BLaER1 (cell line): ENCODE measurements at regions not wholly inside any gene's neighbourhood (a gene's known extent, or its start where the extent isn't known, plus 50 kb on each side); places are given as distances from the start of the nearest gene placed in this dataset.

Experiments
- H3K27ac ChIP-seq: shearing (Covaris generic); formaldehyde crosslinking; 2 replicates; pipeline ENCODE4 v1.8.1; 2022
- H3K27me3 ChIP-seq: shearing (Covaris generic); formaldehyde crosslinking; 2 replicates; pipeline ENCODE4 v1.8.1; 2022
- H3K36me3 ChIP-seq: shearing (Covaris generic); formaldehyde crosslinking; 2 replicates; pipeline ENCODE4 v1.8.1; 2022
- H3K4me1 ChIP-seq: shearing (Covaris generic); formaldehyde crosslinking; 2 replicates; pipeline ENCODE4 v1.8.1; 2022
- H3K4me2 ChIP-seq: shearing (Covaris generic); formaldehyde crosslinking; 2 replicates; pipeline ENCODE4 v1.8.1; 2022
- H3K4me3 ChIP-seq: shearing (Covaris generic); formaldehyde crosslinking; 2 replicates; pipeline ENCODE4 v1.8.1; 2022
- H3K9ac ChIP-seq: shearing (Covaris generic); formaldehyde crosslinking; 2 replicates; pipeline ENCODE4 v1.8.1; 2022
- H3K9me3 ChIP-seq: shearing (Covaris generic); formaldehyde crosslinking; 2 replicates; pipeline ENCODE4 v1.8.1; 2022
- H4K20me1 ChIP-seq: shearing (Covaris generic); formaldehyde crosslinking; 2 replicates; pipeline ENCODE4 v1.8.1; 2022
- Cebpa-rat ChIP-seq: shearing (Covaris generic); IDR thresholded peaks from 2 replicates; pipeline ENCODE4 v1.8.1; 2022

- Histone ChIP-seq H3K4me1 (no peaks in the 10 kb centered on the region), H3K4me3 (no peak overlapping the region), H4K20me1 (no peaks in the 10 kb centered on the region), H3K36me3 (no peaks in the 10 kb centered on the region), H3K9ac (no peak overlapping the region), H3K27ac (no peak overlapping the region), H3K4me2 (no peak overlapping the region), H3K9me3 (peaks cover 5% of the 10 kb centered on the region; the same call in 1 of the 2 replicates), H3K27me3 (no peaks in the 10 kb centered on the region)
- TF ChIP-seq Cebpa-rat, result no peak
Measured at GRCh38 chr9:97747201-97747965, 50.2 kb upstream of the XPA start.

GRCh38 chr9:97748525-97748924 lies 51.4 kb upstream of the XPA start:
- no peaks in the 10 kb centered on the region for H3K36me3 ChIP-seq
- no peaks in the 10 kb centered on the region for H3K27me3 ChIP-seq
- H4K20me1 ChIP-seq, result no peaks in the 10 kb centered on the region
- H3K9me3 ChIP-seq, result no peaks in the 10 kb centered on the region
- H3K4me1 ChIP-seq, result no peaks in the 10 kb centered on the region
- TF ChIP-seq Cebpa-rat, result no peak
- no peak overlapping the region for H3K4me2 ChIP-seq
- no peak overlapping the region for H3K27ac ChIP-seq
- H3K4me3 ChIP-seq, result no peak overlapping the region
- H3K9ac ChIP-seq, result no peak overlapping the region

- Histone ChIP-seq H3K9ac (no peak overlapping the region), H3K4me3 (no peak overlapping the region), H3K36me3 (no peaks in the 10 kb centered on the region), H3K9me3 (no peaks in the 10 kb centered on the region), H4K20me1 (no peaks in the 10 kb centered on the region), H3K4me1 (no peaks in the 10 kb centered on the region), H3K27me3 (no peaks in the 10 kb centered on the region), H3K4me2 (no peak overlapping the region), H3K27ac (no peak overlapping the region)
- TF ChIP-seq Cebpa-rat, result no peak
Measured at GRCh38 chr9:97749928-97750327, 52.8 kb upstream of the XPA start.

DNA sequence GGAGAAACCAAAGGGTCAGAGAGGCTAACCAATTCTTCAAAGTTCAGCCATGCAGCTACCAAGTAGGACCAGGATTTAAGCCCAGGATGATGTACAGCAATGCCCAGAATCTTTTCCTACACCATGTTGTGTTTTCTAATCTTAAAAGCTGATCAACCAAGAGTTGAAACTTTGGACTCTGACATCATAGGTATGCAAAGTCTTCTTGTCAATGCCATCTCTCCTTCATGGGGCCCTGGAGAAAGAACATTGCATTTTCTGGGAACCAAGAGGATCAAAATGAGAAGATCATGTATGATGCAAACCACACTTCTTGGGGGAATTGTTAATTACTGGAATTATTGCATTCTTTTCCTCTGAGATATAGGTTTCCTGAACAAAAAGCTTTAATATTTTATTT lies 54.4 kb upstream of the XPA start:
- Histone ChIP-seq H3K27me3 (no peaks in the 10 kb centered on the region), H4K20me1 (no peaks in the 10 kb centered on the region), H3K9me3 (no peaks in the 10 kb centered on the region), H3K4me3 (no peak overlapping the region), H3K9ac (no peak overlapping the region), H3K4me1 (no peaks in the 10 kb centered on the region), H3K4me2 (no peak overlapping the region), H3K27ac (no peak overlapping the region), H3K36me3 (no peaks in the 10 kb centered on the region)
- no peak for TF ChIP-seq Cebpa-rat

DNA sequence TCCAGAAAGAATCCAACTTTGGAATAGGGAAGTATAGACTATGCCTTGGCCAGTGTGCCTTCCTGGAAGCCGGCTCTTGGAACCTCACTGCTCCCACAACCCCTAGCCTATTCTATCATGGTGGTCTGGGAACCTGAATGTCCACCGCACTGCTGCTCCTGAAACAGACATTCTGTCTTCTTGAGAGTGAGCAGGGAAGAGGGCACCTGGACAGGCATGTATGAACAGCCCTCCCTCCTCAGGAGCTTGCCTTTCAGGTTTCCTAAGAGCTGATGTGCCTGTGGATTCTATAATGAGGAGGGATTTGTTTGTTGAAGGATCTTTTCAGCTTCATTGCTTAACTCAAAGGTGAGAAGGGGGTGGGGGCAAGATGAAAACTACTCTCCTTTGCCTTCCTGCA lies 55.1 kb upstream of the XPA start:
- H3K27me3 ChIP-seq, result no peaks in the 10 kb centered on the region
- no peak overlapping the region for H3K27ac ChIP-seq
- no peak for TF ChIP-seq Cebpa-rat
- H3K4me1 ChIP-seq, result no peaks in the 10 kb centered on the region
- H4K20me1 ChIP-seq, result no peaks in the 10 kb centered on the region
- H3K4me2 ChIP-seq, result no peak overlapping the region
- H3K9ac ChIP-seq, result no peak overlapping the region
- H3K36me3 ChIP-seq, result no peaks in the 10 kb centered on the region
- no peak overlapping the region for H3K4me3 ChIP-seq
- H3K9me3 ChIP-seq, result no peaks in the 10 kb centered on the region

DNA sequence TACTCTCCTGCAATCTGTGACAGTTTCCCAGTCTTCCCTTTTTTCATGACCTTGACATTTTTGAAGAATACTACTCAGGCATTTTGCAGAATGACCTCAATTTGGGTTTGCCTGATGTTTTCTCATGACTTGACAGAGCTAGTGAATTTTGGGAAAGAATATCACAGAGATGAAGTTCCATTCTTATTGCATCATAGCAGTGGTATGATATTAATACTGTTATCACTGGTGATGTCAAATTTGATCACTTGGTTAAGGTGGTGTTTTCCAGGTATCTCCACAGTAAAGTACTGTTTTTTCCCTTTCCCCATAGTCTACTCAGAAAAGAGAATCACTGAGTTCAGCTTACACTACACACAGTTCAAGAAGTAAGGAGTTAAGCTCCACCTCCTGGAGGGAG lies 56.2 kb upstream of the XPA start:
- no peaks in the 10 kb centered on the region for H4K20me1 ChIP-seq
- H3K9ac ChIP-seq, result no peak overlapping the region
- no peaks in the 10 kb centered on the region for H3K27me3 ChIP-seq
- no peak overlapping the region for H3K4me2 ChIP-seq
- H3K9me3 ChIP-seq, result no peaks in the 10 kb centered on the region
- no peak overlapping the region for H3K4me3 ChIP-seq
- H3K27ac ChIP-seq, result no peak overlapping the region
- H3K4me1 ChIP-seq, result 0 out of 2 replicates have a peak, but pooled peaks cover 2% of the 10 kb centered on the region
- H3K36me3 ChIP-seq, result no peaks in the 10 kb centered on the region
- TF ChIP-seq Cebpa-rat, result no peak

GRCh38 chr9:97753975-97754374 lies 56.8 kb upstream of the XPA start:
- no peaks in the 10 kb centered on the region for H3K9me3 ChIP-seq
- H3K27me3 ChIP-seq, result no peaks in the 10 kb centered on the region
- no peak overlapping the region for H3K9ac ChIP-seq
- H3K36me3 ChIP-seq, result no peaks in the 10 kb centered on the region
- H4K20me1 ChIP-seq, result no peaks in the 10 kb centered on the region
- H3K4me1 ChIP-seq, result 0 out of 2 replicates have a peak, but pooled peaks cover 5% of the 10 kb centered on the region
- no peak overlapping the region for H3K4me2 ChIP-seq
- no peak overlapping the region for H3K4me3 ChIP-seq
- no peak for TF ChIP-seq Cebpa-rat
- no peak overlapping the region for H3K27ac ChIP-seq

DNA sequence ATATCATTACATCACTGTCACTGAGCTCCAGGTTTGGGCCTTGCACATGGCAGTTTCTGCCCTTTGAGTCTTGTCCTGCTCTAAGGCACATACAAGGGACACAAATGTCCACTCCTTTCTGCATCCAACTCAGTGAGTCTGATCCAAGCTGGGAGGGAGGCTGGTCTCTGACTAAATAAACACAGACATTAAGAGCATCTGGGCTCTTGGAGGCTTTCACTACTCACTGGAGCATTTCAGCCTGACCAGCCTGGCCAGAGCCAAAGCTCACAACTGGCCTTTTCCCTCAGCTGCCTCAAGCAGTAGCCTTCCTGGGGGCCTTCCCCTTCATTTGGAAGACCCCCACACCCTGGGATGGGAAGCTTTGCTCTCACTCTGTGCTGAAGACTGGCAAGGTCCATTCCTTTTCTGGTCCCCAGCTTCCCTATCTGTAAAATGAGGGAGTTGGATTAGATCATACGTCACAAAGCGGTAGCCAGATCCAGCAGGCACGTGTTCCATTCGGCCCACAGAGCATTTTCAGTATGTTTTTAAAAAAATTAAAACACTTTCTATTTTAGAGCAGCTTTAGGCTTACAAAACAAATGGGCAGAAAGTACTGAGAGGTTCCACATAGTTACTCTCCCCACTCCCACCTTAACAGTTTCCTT lies 58.6 kb upstream of the XPA start:
- Histone ChIP-seq H3K9me3 (no peaks in the 10 kb centered on the region), H3K27me3 (no peaks in the 10 kb centered on the region), H3K4me3 (no peak overlapping the region), H4K20me1 (no peaks in the 10 kb centered on the region), H3K4me1 (0 out of 2 replicates have a peak, but pooled peaks cover 5% of the 10 kb centered on the region), H3K36me3 (no peaks in the 10 kb centered on the region), H3K4me2 (no peak overlapping the region), H3K9ac (no peak overlapping the region), H3K27ac (no peak overlapping the region)
- no peak for TF ChIP-seq Cebpa-rat

DNA sequence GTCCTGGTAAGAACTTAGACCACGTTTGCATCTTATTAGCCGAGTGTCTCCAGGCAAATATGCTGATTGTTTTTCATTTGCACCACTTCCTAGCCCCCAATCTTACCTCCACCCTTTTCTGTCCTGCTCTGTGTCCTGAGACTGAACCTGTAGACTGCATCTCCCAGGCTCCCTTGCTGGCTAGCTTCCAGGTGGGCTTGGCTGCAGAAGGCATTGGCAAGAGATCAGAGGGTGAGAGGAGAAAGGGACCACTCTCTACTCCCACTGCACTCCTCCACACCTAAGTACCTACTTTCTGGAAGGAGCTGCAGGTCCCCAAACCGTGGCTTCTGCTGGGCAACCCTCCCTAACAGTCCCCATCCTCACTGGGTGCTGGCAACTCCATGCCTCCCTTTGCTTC lies 59.9 kb upstream of the XPA start:
- H3K36me3 ChIP-seq, result no peaks in the 10 kb centered on the region
- H3K4me1 ChIP-seq, result 0 out of 2 replicates have a peak, but pooled peaks cover 5% of the 10 kb centered on the region
- TF ChIP-seq Cebpa-rat, result no peak
- no peak overlapping the region for H3K9ac ChIP-seq
- H3K4me2 ChIP-seq, result no peak overlapping the region
- H3K27ac ChIP-seq, result no peak overlapping the region
- H3K4me3 ChIP-seq, result no peak overlapping the region
- no peaks in the 10 kb centered on the region for H4K20me1 ChIP-seq
- no peaks in the 10 kb centered on the region for H3K9me3 ChIP-seq
- no peaks in the 10 kb centered on the region; the same call in 1 of the 2 replicates for H3K27me3 ChIP-seq

- Histone ChIP-seq H3K27ac (no peak overlapping the region), H3K9ac (no peak overlapping the region), H3K9me3 (no peaks in the 10 kb centered on the region), H3K4me3 (no peak overlapping the region), H3K27me3 (no peaks in the 10 kb centered on the region; the same call in 1 of the 2 replicates), H3K4me1 (0 out of 2 replicates have a peak, but pooled peaks cover 5% of the 10 kb centered on the region), H3K4me2 (no peak overlapping the region), H4K20me1 (no peaks in the 10 kb centered on the region), H3K36me3 (no peaks in the 10 kb centered on the region)
- TF ChIP-seq Cebpa-rat, result no peak
Measured at GRCh38 chr9:97758334-97758916, 61.3 kb upstream of the XPA start.
